ENCODE measurements at regions not wholly inside any gene's neighbourhood (a gene's known extent, or its start where the extent isn't known, plus 50 kb on each side); places are given as distances from the start of the nearest gene placed in this dataset.

- no peak for DNase-seq (ENCODE audit: low read depth)
Observed at GRCh38 chr2:13536941-13537340, 820.2 kb downstream of the TRIB2 start.

GRCh38 chr2:13537771-13538349 is 821.1 kb downstream of the TRIB2 start:
- no peak for DNase-seq (ENCODE audit: low read depth)

DNA sequence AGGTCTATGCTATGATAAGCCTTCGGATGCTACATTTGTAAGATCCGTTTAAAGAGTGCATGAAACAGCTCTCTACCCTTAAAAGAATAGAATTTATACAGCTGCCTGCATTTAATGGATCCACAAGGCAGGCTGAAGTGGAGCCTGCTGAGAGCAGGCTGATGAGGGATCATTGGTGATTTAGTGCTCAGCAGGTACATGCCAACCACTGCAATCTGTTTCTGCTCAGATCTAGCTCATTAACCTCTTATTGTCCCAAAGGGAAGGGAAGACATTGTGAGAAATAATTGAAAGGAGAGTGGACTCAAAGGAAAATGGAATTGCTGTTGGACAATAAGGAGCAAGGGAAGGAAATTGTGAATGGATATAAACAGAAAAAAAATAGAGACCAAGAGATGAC is 822.6 kb downstream of the TRIB2 start:
- DNase-seq (ENCODE audit: low read depth) = no peak

DNA sequence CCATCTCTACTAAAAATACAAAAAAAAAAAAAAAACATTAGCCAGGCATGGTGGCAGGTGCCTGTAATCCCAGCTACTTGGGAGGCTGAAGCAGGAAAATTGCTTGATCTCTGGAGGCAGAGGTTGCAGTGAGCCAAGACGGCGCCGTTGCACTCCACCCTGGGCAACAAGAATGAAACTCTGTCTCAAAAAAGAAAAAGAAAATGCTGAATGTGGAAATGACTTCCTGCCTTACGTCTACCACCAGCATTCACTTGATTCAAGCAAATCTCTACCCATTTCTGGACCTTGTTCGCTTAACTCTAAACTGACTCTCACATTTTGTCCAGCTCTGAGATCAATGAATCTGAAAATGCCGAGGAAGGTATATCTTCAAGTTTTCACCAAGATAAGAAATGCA is 825.3 kb downstream of the TRIB2 start:
- no peak for DNase-seq (ENCODE audit: low read depth)

- no peak for DNase-seq (ENCODE audit: low read depth)
Observed at GRCh38 chr2:13542642-13543041, 825.9 kb downstream of the TRIB2 start.

GRCh38 chr2:13543550-13543949 is 826.8 kb downstream of the TRIB2 start:
- DNase-seq (ENCODE audit: low read depth) = no peak

DNA sequence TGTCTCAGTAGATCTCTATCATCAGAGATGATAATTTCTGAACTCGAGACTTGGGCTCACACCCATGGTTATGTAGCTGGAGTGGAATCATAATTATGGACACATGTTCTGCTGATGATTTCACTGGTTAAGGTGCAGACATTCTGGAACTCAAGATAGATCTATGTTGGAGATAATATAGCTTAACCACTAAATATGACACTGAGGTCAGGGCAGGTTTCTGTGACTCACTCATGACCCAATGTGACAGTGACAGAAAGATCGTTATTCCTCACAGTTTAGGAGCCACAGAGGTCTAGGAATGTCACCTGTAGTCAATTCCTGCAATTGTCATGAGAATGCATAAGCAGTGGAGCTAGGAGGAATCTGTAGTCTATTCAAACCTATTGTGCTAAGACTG is 828.6 kb downstream of the TRIB2 start:
- no peak for DNase-seq (ENCODE audit: low read depth)

DNA sequence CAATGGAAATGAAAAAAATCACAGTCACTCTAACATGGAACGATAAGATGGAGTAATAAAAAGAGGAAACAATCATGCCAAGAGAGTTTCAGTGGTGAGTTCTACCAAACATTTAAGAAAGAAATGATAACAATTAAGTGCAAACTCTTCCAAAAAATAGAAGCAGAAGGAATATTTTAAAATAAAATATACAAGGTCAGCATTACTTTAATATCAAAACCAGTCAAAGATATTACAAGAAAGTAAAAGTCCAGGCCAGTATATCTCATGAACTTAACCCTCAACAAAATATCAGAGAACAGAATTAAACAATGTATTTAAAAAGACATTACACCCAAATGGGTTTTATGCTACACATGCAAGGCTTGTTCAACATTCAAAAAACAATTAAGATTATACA is 829.4 kb downstream of the TRIB2 start:
- no peak for DNase-seq (ENCODE audit: low read depth)

- no peak for DNase-seq (ENCODE audit: low read depth)
Observed at GRCh38 chr2:13550285-13551231, 833.8 kb downstream of the TRIB2 start.

- DNase-seq (ENCODE audit: low read depth) = no peak
Observed at GRCh38 chr2:13558368-13558767, 841.6 kb downstream of the TRIB2 start.

- DNase-seq (ENCODE audit: low read depth) = no peak
Observed at GRCh38 chr2:13560322-13560721, 843.6 kb downstream of the TRIB2 start.

DNA sequence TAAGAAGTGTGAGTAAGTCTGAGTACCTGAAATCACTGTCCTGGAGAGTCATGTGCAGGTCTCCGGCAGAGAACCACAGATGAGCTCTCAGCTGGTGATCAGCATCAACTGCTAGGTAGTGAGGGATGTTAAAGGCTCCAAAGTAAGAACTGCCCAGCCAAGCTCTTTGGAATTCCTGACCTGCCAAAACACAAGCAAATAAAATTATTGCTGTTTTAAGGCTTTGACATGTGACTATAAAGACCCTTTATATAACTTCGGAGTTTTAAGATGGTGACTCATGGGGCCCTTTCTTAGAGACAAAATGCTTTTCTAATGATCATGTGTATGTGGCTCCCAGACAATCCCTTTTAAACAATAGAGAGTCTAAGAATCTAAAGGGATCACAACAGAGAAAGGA is 855.7 kb downstream of the TRIB2 start:
- no peak for DNase-seq (ENCODE audit: low read depth)

DNA sequence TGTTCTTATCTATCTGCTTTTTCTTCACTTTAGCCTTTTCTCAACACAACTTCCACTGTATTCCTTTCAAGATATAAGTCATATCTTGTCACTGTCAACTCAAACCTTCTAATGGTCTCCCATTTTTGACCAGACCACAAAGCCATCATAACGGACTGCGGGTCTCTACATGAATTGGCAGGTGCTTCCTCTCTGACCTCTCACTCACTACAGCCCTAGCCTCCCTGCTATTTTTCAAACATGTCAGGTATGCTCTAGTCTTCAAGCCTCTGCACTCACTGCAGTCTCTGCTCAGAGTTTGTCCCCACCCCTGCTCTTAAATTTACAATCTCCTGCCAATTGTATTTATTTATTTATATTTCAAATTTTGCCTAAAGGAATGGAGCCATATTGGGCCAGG is 858.1 kb downstream of the TRIB2 start:
- no peak for DNase-seq (ENCODE audit: low read depth)

DNA sequence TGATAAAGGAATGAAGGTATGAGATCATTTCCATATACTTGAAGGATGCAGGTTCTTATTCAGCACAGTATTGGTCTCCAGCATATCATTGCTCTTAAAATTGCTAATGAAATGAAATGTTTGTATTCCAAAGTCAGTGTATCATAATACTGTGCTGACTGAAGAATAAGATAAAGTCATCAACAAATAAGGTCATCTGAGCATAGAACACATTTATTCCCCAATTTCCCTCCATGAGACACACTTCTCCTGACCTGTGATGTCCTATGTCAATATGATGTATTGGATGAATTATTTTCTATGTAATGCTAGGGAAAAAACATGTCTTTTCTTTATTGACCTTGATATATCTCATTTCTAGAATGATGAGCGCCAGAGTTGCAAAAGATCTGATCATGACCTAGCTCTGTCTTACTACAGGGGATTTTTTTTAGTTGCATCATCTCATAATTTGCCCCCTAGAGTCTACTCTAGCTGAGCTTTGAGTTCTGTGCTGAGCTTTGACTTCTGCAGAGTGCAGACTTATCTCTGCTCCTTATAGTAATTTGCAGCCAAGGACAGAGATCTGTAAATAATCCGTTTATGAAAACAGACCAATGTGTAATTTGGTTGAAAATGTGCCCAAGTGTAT is 859.8 kb downstream of the TRIB2 start:
- DNase-seq (ENCODE audit: low read depth) = no peak

DNA sequence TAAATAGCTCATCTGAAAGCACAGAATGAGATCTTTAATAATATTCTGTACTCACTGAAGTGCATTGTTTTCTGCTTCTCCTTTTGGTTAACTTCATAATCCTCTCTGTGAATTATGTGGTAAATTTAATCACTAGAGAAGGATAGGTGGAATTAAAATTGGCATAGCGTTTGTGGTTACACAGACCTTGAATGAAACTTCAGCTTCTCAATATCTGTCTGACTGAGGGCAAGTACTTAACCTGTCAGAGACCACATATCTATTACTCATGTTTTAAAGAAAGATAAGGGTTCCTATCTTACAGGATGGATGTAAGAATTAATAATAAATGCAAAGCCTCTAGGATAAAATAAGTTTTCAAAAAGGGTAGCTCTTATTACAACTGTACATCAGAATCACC is 861.8 kb downstream of the TRIB2 start:
- no peak for DNase-seq (ENCODE audit: low read depth)

DNA sequence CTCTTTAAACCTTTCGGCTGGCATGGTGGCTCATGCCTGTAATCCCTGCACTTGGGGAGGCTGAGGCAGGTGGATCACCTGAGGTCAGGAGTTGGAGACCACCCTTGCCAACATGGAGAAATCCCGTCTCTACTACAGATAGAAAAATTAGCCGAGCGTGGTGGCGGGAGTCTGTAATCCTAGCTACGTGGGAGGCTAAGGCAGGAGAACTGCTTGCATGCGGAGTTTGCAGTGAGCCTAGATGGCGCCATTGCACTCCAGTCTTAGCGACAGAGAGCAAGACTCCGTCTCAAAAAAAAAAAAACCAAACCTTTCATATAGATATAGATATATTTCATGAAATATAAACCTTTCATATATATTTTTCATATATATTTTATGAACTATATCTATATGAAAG is 864.7 kb downstream of the TRIB2 start:
- DNase-seq (ENCODE audit: low read depth) = no peak

- no peak for DNase-seq (ENCODE audit: low read depth)
Observed at GRCh38 chr2:13583609-13584008, 866.9 kb downstream of the TRIB2 start.

DNA sequence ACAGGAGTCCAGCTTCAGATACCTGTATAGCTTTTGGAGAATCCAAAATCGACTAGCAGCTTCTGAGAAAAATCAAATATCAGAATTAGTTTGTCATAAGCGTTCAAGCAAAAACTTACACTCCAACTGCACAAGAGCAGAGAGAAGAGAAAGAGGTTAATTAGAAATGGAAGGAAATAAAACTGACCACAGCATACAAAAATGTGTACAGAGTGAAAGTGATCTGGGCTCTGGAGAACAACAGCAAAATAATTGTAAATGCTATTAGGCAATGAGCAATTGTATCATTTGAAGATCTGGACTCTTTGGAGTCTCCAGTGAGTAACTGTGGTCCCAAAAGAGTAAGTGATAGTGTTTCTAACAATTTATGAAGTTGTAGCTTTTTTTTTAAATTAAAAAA is 867.3 kb downstream of the TRIB2 start:
- no peak for DNase-seq (ENCODE audit: low read depth)

DNA sequence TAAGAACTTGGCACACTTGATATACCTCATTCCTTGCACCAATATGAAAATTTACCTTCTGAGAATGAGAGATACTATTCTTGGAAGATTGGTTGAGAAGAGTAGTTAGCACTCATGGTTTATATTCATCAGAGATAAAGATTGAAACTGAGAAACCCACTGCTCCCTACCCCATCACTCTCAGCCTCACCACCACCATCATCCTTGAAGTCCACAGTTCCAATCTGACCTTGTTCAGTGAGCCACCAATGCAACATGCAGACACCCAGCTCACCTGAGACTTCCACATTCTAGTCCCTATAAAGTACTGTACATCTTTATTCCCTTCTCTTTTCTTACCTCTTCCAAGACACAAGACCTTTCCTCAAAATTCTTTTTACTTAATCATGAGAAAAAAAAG is 869.0 kb downstream of the TRIB2 start:
- DNase-seq (ENCODE audit: low read depth) = no peak

GRCh38 chr2:13596233-13596632 is 879.5 kb downstream of the TRIB2 start:
- no peak for DNase-seq (ENCODE audit: low read depth)

GRCh38 chr2:13597176-13597575 is 880.4 kb downstream of the TRIB2 start:
- no peak for DNase-seq (ENCODE audit: low read depth)

DNA sequence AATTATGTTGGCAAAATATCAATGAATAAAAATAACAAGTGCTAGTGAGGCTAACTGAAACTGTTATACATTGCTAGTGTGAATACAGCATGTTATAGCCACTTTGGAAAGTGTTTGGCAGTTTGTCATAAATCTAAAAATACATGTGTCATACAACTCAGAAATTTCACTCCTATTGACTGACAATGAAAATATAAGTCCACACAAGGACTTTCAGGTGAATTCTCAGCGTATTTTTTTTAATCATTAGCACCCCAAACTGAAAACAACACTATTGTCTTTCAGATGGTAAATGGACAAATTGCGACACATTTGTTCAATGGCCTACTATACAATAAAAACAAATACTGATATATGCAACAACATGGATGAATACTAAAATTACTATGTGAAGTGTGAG is 884.8 kb downstream of the TRIB2 start:
- no peak for DNase-seq (ENCODE audit: low read depth)

DNA sequence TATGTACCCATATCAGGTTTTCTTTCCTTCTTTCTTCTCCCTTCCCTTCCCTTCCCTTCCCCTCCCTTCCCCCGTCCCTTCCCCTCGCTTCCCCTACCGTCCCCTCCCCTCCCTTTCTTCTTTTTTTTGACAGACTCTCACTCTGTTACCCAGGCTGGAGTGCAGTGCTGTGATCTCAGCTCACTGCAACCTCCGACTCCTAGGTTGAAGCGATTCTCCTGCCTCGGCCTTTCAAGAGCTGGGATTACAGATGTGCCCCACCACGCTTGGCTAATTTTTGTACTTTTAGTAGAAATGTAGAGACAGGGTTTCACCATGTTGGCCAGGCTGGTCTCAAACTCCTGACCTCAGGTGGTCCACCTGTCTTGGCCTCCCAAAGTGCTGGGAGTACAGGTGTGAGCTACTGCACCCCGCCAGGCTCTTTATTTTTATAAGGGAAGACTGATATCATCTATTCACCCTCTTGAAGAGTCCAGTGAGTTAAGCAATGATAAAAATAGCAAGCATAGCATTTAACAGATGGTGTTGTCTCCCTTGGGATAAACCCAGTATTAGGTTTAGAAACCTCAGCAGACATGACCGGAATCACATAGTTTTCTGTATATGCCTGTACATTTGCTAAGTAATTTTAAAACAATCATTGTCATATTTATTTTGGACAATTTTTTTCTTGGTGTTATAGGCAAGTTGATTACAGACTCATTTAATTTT is 888.4 kb downstream of the TRIB2 start:
- DNase-seq (ENCODE audit: low read depth) = no peak
